Endothelial cell of hepatic sinusoid (primary cell): ENCODE measurements at regions not wholly inside any gene's neighbourhood (a gene's known extent, or its start where the extent isn't known, plus 50 kb on each side); places are given as distances from the start of the nearest gene placed in this dataset.

Experiments used
- in situ Hi-C: cut with HindIII; loops from 2 replicates; pipeline ENCODE4 v1.10.0; 2017; ENCODE audit warnings: low sequenced_read_pairs

- in situ Hi-C loops, result no loop called here
These were observed 76.8 kb upstream of the PELI1 start for GRCh38 chr2:64220894-64221617.

- in situ Hi-C loops, result no loop called here
These were observed 77.7 kb upstream of the PELI1 start for GRCh38 chr2:64221935-64222334.

GRCh38 chr2:64222351-64222750 lies 78.1 kb upstream of the PELI1 start:
- in situ Hi-C loops, result no loop called here

GRCh38 chr2:64223055-64223454 lies 78.8 kb upstream of the PELI1 start:
- in situ Hi-C loops, result no loop called here

GRCh38 chr2:64225491-64225890 lies 81.3 kb upstream of the PELI1 start:
- in situ Hi-C loops, result no loop called here

- in situ Hi-C loops, result no loop called here
These were observed 82.4 kb upstream of the PELI1 start for GRCh38 chr2:64226611-64227010.

GRCh38 chr2:64227603-64228125 lies 83.4 kb upstream of the PELI1 start:
- in situ Hi-C loops, result no loop called here

GRCh38 chr2:64228126-64228678 lies 84.0 kb upstream of the PELI1 start:
- in situ Hi-C loops, result no loop called here

- in situ Hi-C loops, result no loop called here
These were observed 84.7 kb upstream of the PELI1 start for GRCh38 chr2:64228918-64229317.

- in situ Hi-C loops, result no loop called here
These were observed 86.3 kb upstream of the PELI1 start for GRCh38 chr2:64230540-64230939.

- in situ Hi-C loops, result no loop called here
These were observed 88.0 kb upstream of the PELI1 start for GRCh38 chr2:64232266-64232665.

GRCh38 chr2:64233376-64233922 lies 89.2 kb upstream of the PELI1 start:
- in situ Hi-C loops, result no loop called here

GRCh38 chr2:64234150-64234549 lies 89.9 kb upstream of the PELI1 start:
- in situ Hi-C loops, result no loop called here

GRCh38 chr2:64234785-64235184 lies 90.6 kb upstream of the PELI1 start:
- in situ Hi-C loops, result no loop called here

GRCh38 chr2:64237266-64237665 lies 93.0 kb upstream of the PELI1 start:
- in situ Hi-C loops, result no loop called here

- in situ Hi-C loops, result no loop called here
These were observed 94.6 kb upstream of the PELI1 start for GRCh38 chr2:64238799-64239198.

GRCh38 chr2:64243081-64244036 lies 99.1 kb upstream of the PELI1 start:
- in situ Hi-C loops, result no loop called here

GRCh38 chr2:64244037-64244416 lies 99.8 kb upstream of the PELI1 start:
- in situ Hi-C loops, result no loop called here

- in situ Hi-C loops, result no loop called here
These were observed 101.4 kb upstream of the PELI1 start for GRCh38 chr2:64245631-64246030.

GRCh38 chr2:64246962-64247361 lies 102.7 kb upstream of the PELI1 start:
- in situ Hi-C loops, result no loop called here

- in situ Hi-C loops, result no loop called here
These were observed 105.2 kb upstream of the PELI1 start for GRCh38 chr2:64249426-64249825.
